ENCODE measurements at regions not wholly inside any gene's neighbourhood (a gene's known extent, or its start where the extent isn't known, plus 50 kb on each side); places are given as distances from the start of the nearest gene placed in this dataset.

- Histone ChIP-seq H3K4me1 (ENCODE audit: control insufficient read depth, extremely low read depth, insufficient read depth, low read length) (no peaks in the 10 kb centered on the region), H4K20me1 (replicated peaks; ENCODE audit: control insufficient read depth, extremely low read depth, insufficient read depth, low read length) (no peaks in the 10 kb centered on the region), H3K9me1 (replicated peaks; ENCODE audit: control insufficient read depth, extremely low read depth, insufficient read depth, low read length) (no peaks in the 10 kb centered on the region), H3K9ac (replicated peaks; ENCODE audit: extremely low read depth, insufficient read depth, low read length) (no peak overlapping the region), H3K4me3 (replicated peaks in 1 of 3; ENCODE audit: insufficient read depth in 1 of 3, low read depth in 1 of 3, low read length in 3 of 3) (no peak overlapping the region), H2AFZ (ENCODE audit: low read depth, low read length) (no peak overlapping the region), H3K27me3 (ENCODE audit: control insufficient read depth in 2 of 2, insufficient read depth in 2 of 2, low read length in 2 of 2) (no peaks in the 10 kb centered on the region), H3K27ac (ENCODE audit: insufficient read depth, low read depth, low read length) (no peak overlapping the region), H3K4me2 (ENCODE audit: insufficient read depth, low read length) (no peak overlapping the region), H3K9me3 (replicated peaks; ENCODE audit: control insufficient read depth, insufficient read depth, low read length) (peaks cover 4% of the 10 kb centered on the region), H3K79me2 (ENCODE audit: control insufficient read depth, insufficient read depth, low read length) (no peaks in the 10 kb centered on the region), H3K36me3 (ENCODE audit: control insufficient read depth in 2 of 2, extremely low read depth in 1 of 2, insufficient read depth in 2 of 2, low read length in 2 of 2) (no peaks in the 10 kb centered on the region)
- dilution Hi-C loops (cut with MboI; ENCODE audit: extremely low pct_ligation_motif_present, low sequenced_read_pairs) (no loop called here), intact Hi-C loops (cut with micrococcal nuclease) (no loop called here)
- ChIA-PET POLR2A (no interaction called here), CTCF (no interaction called here)
- no TSS peak for BruUV-seq (replicated peaks)
- no peak for TF ChIP-seq MAX (IDR thresholded peaks at IDR 0.05; ENCODE audit: insufficient read depth, insufficient read length)
- no peak for TF ChIP-seq GATA2 (IDR thresholded peaks at IDR 0.05; ENCODE audit: insufficient read depth, insufficient read length, low read depth, low read length)
- no peak for TF ChIP-seq POLR2AphosphoS5 (IDR thresholded peaks at IDR 0.05; ENCODE audit: insufficient read depth, low read depth, low read length)
- TF ChIP-seq CTCF (IDR thresholded peaks at IDR 0.05; ENCODE audit: extremely low read depth in 1 of 2, insufficient read depth in 1 of 2, low read depth in 1 of 2, low read length in 2 of 2): no peak
- TF ChIP-seq FOS (IDR thresholded peaks at IDR 0.05; ENCODE audit: borderline replicate concordance, insufficient read depth, low read length): no peak
- no peak for TF ChIP-seq EZH2 (IDR thresholded peaks at IDR 0.05; ENCODE audit: borderline replicate concordance, low read depth, low read length, severe bottlenecking)
- no peak for TF ChIP-seq MYC (IDR thresholded peaks at IDR 0.05; ENCODE audit: low read depth, low read length)
- DNase-seq (ENCODE audit: low read depth, low spot score) (no peak), FAIRE-seq (no peak)
These were observed 178.2 kb upstream of the SOX9 start for GRCh38 chr17:71942626-71943025.

Measured in endothelial cell of umbilical vein (primary cell).